Smooth muscle cell (in vitro differentiated cells): ENCODE measurements at regions not wholly inside any gene's neighbourhood (a gene's known extent, or its start where the extent isn't known, plus 50 kb on each side); places are given as distances from the start of the nearest gene placed in this dataset.

Experiments used
- DNase-seq: peaks from one replicate; lab custom pipeline; 2025; ENCODE audit not compliant: unreplicated experiment; lab: John Stamatoyannopoulos, UW
- H2AFZ ChIP-seq: fragments of 200-600 bp; sonication (generic); 2 replicates; pipeline ENCODE4 v1.6.0; 2016; ENCODE audit warnings: antibody characterized with exemption, low read depth, mild to moderate bottlenecking
- H3F3A ChIP-seq: fragments of 200-600 bp; sonication (generic); 2 replicates; pipeline ENCODE4 v1.6.0; 2017; ENCODE audit warnings: antibody characterized with exemption, low read depth
- H3K27ac ChIP-seq: fragments of 200-600 bp; sonication (generic); 2 replicates; pipeline ENCODE4 v1.5.1; 2016; ENCODE audit warnings: low read depth, mild to moderate bottlenecking
- H3K27me3 ChIP-seq: fragments of 200-600 bp; sonication (generic); 2 replicates; pipeline ENCODE4 v1.6.1; 2016; ENCODE audit warnings: low read depth, mild to moderate bottlenecking
- H3K36me3 ChIP-seq: fragments of 200-600 bp; sonication (generic); 2 replicates; pipeline ENCODE4 v1.5.1; 2016; ENCODE audit warnings: low read depth
- H3K4me1 ChIP-seq: fragments of 200-600 bp; sonication (generic); 2 replicates; pipeline ENCODE4 v1.5.1; 2016; ENCODE audit warnings: low read depth
- H3K4me2 ChIP-seq: fragments of 200-600 bp; sonication (generic); 2 replicates; pipeline ENCODE4 v1.6.0; 2016; ENCODE audit warnings: mild to moderate bottlenecking
- H3K4me3 ChIP-seq: fragments of 200-600 bp; sonication (generic); 2 replicates; pipeline ENCODE4 v1.5.1; 2016; ENCODE audit warnings: mild to moderate bottlenecking
- H3K79me2 ChIP-seq: fragments of 200-600 bp; sonication (generic); 2 replicates; pipeline ENCODE4 v1.6.0; 2016; ENCODE audit warnings: low read depth, mild to moderate bottlenecking
- H3K9ac ChIP-seq: fragments of 200-600 bp; sonication (generic); 2 replicates; pipeline ENCODE4 v1.6.0; 2016; ENCODE audit warnings: low read depth
- H3K9me3 ChIP-seq: fragments of 200-600 bp; sonication (generic); replicated peaks from 2 replicates; pipeline ENCODE4 v1.5.1; 2016; ENCODE audit warnings: low read depth
- H4K20me1 ChIP-seq: fragments of 200-600 bp; sonication (generic); 2 replicates; pipeline ENCODE4 v1.6.0; 2016; ENCODE audit warnings: low read depth
- CTCF ChIP-seq: fragments of 200-600 bp; sonication (generic); IDR thresholded peaks from 2 replicates; pipeline ENCODE4 v1.5.1; 2017; ENCODE audit warnings: borderline replicate concordance, mild to moderate bottlenecking, antibody characterized with exemption; ENCODE audit not compliant: insufficient read depth, poor library complexity, severe bottlenecking
- WGBS: methylation state at CpG from one replicate; pipeline ENCODE4 v1.1.7; 2016; ENCODE audit warnings: low lambda C conversion rate; 5-methylcytosine and 5-hydroxymethylcytosine counted together

- Histone ChIP-seq H3K27me3 (no peaks in the 10 kb centered on the region), H3K9me3 (no peaks in the 10 kb centered on the region), H3K9ac (no peak overlapping the region), H3K36me3 (no peaks in the 10 kb centered on the region), H2AFZ (no peak overlapping the region), H3F3A (no peaks in the 10 kb centered on the region), H3K27ac (no peak overlapping the region), H3K4me1 (no peaks in the 10 kb centered on the region), H4K20me1 (no peaks in the 10 kb centered on the region), H3K4me3 (no peak overlapping the region), H3K4me2 (no peak overlapping the region), H3K79me2 (no peaks in the 10 kb centered on the region)
- no peak for TF ChIP-seq CTCF
- DNase-seq, result no peak
- 70% methylated on average over 3 of the region's 3 CpGs for WGBS
Observed at GRCh38 chrX:25659317-25659716, 478.8 kb upstream of the MAGEB18 start.

- no peak for TF ChIP-seq CTCF
- no peaks in the 10 kb centered on the region for H3F3A ChIP-seq
- H3K4me2 ChIP-seq, result no peak overlapping the region
- H3K36me3 ChIP-seq, result no peaks in the 10 kb centered on the region
- no peaks in the 10 kb centered on the region for H4K20me1 ChIP-seq
- DNase-seq, result no peak
- no peaks in the 10 kb centered on the region for H3K4me1 ChIP-seq
- H3K27me3 ChIP-seq, result no peaks in the 10 kb centered on the region
- no peak overlapping the region for H3K27ac ChIP-seq
- H3K4me3 ChIP-seq, result no peak overlapping the region
- no peaks in the 10 kb centered on the region for H3K9me3 ChIP-seq
- H3K9ac ChIP-seq, result no peak overlapping the region
- WGBS, result 56% methylated on average over 5 of the region's 5 CpGs
- no peak overlapping the region for H2AFZ ChIP-seq
- no peaks in the 10 kb centered on the region for H3K79me2 ChIP-seq
Observed at GRCh38 chrX:25663701-25664100, 474.4 kb upstream of the MAGEB18 start.

GRCh38 chrX:25665431-25665830 lies 472.7 kb upstream of the MAGEB18 start:
- no peak overlapping the region for H3K27ac ChIP-seq
- no peaks in the 10 kb centered on the region for H4K20me1 ChIP-seq
- H3K27me3 ChIP-seq, result no peaks in the 10 kb centered on the region
- DNase-seq, result no peak
- no peak for TF ChIP-seq CTCF
- 72% methylated on average over 4 of the region's 4 CpGs for WGBS
- no peak overlapping the region for H3K4me3 ChIP-seq
- H3K9me3 ChIP-seq, result no peaks in the 10 kb centered on the region
- H3K4me2 ChIP-seq, result no peak overlapping the region
- H3F3A ChIP-seq, result no peaks in the 10 kb centered on the region
- no peaks in the 10 kb centered on the region for H3K79me2 ChIP-seq
- H3K36me3 ChIP-seq, result no peaks in the 10 kb centered on the region
- H2AFZ ChIP-seq, result no peak overlapping the region
- no peaks in the 10 kb centered on the region for H3K4me1 ChIP-seq
- no peak overlapping the region for H3K9ac ChIP-seq

- Histone ChIP-seq H3K9me3 (no peaks in the 10 kb centered on the region), H3K36me3 (no peaks in the 10 kb centered on the region), H3K9ac (no peak overlapping the region), H2AFZ (no peak overlapping the region), H3K27ac (no peak overlapping the region), H3K4me1 (no peaks in the 10 kb centered on the region), H3K79me2 (no peaks in the 10 kb centered on the region), H4K20me1 (no peaks in the 10 kb centered on the region), H3F3A (no peaks in the 10 kb centered on the region), H3K27me3 (no peaks in the 10 kb centered on the region), H3K4me2 (no peak overlapping the region), H3K4me3 (no peak overlapping the region)
- 70% methylated on average over 2 of the region's 2 CpGs for WGBS
- no peak for DNase-seq
- TF ChIP-seq CTCF, result no peak
Observed at GRCh38 chrX:25667681-25668080, 470.5 kb upstream of the MAGEB18 start.
